ENCODE measurements at regions not wholly inside any gene's neighbourhood (a gene's known extent, or its start where the extent isn't known, plus 50 kb on each side); places are given as distances from the start of the nearest gene placed in this dataset.

GRCh38 chr2:138125306-138126288 lies 161.3 kb downstream of the HNMT start:
- CTCF ChIA-PET = interaction anchor here (1.3 to 1.5 kb wide), 2 partner anchors 57 to 250 kb away, joined by 3 read pairs; no protein-coding TSS in a partner anchor
- no peak overlapping the region for H3K4me3 ChIP-seq (replicated peaks in 1 of 3; ENCODE audit: insufficient read depth in 1 of 3, low read depth in 1 of 3, low read length in 3 of 3)
- no peaks in the 10 kb centered on the region for H3K79me2 ChIP-seq (ENCODE audit: control insufficient read depth, insufficient read depth, low read length)
- H3K9me3 ChIP-seq (replicated peaks; ENCODE audit: control insufficient read depth, insufficient read depth, low read length) = no peaks in the 10 kb centered on the region
- POLR2A ChIA-PET = no interaction called here
- DNase-seq (ENCODE audit: low read depth, low spot score) = no peak
- FAIRE-seq = no peak
- dilution Hi-C loops (cut with MboI; ENCODE audit: extremely low pct_ligation_motif_present, low sequenced_read_pairs) (no loop called here), intact Hi-C loops (cut with micrococcal nuclease) (no loop called here)
- H3K9me1 ChIP-seq (replicated peaks; ENCODE audit: control insufficient read depth, extremely low read depth, insufficient read depth, low read length) = no peaks in the 10 kb centered on the region
- H3K36me3 ChIP-seq (ENCODE audit: control insufficient read depth in 2 of 2, extremely low read depth in 1 of 2, insufficient read depth in 2 of 2, low read length in 2 of 2) = no peaks in the 10 kb centered on the region
- no peak overlapping the region for H3K9ac ChIP-seq (replicated peaks; ENCODE audit: extremely low read depth, insufficient read depth, low read length)
- no peaks in the 10 kb centered on the region for H3K27me3 ChIP-seq (ENCODE audit: control insufficient read depth in 2 of 2, insufficient read depth in 2 of 2, low read length in 2 of 2)
- no peak overlapping the region for H3K4me2 ChIP-seq (ENCODE audit: insufficient read depth, low read length)
- no peaks in the 10 kb centered on the region for H4K20me1 ChIP-seq (replicated peaks; ENCODE audit: control insufficient read depth, extremely low read depth, insufficient read depth, low read length)
- H2AFZ ChIP-seq (ENCODE audit: low read depth, low read length) = no peak overlapping the region
- H3K4me1 ChIP-seq (ENCODE audit: control insufficient read depth, extremely low read depth, insufficient read depth, low read length) = no peaks in the 10 kb centered on the region
- no peak overlapping the region for H3K27ac ChIP-seq (ENCODE audit: insufficient read depth, low read depth, low read length)
- no peak for TF ChIP-seq CTCF (IDR thresholded peaks at IDR 0.05; ENCODE audit: extremely low read depth in 1 of 2, insufficient read depth in 1 of 2, low read depth in 1 of 2, low read length in 2 of 2)
- no peak for TF ChIP-seq EZH2 (IDR thresholded peaks at IDR 0.05; ENCODE audit: borderline replicate concordance, low read depth, low read length, severe bottlenecking)
- no peak for TF ChIP-seq MAX (IDR thresholded peaks at IDR 0.05; ENCODE audit: insufficient read depth, insufficient read length)
- no peak for TF ChIP-seq JUN (IDR thresholded peaks at IDR 0.05; ENCODE audit: borderline replicate concordance, insufficient read depth, insufficient read length, low read depth)
- TF ChIP-seq MYC (IDR thresholded peaks at IDR 0.05; ENCODE audit: low read depth, low read length) = no peak
- TF ChIP-seq GATA2 (IDR thresholded peaks at IDR 0.05; ENCODE audit: insufficient read depth, insufficient read length, low read depth, low read length) = no peak
- no peak for TF ChIP-seq POLR2AphosphoS5 (IDR thresholded peaks at IDR 0.05; ENCODE audit: insufficient read depth, low read depth, low read length)
- TF ChIP-seq FOS (IDR thresholded peaks at IDR 0.05; ENCODE audit: borderline replicate concordance, insufficient read depth, low read length) = no peak
- no peak for TF ChIP-seq POLR2A (IDR thresholded peaks at IDR 0.05; ENCODE audit: low read depth, low read length)
- no TSS peak for BruUV-seq (replicated peaks)

Data from endothelial cell of umbilical vein (primary cell).